ENCODE measurements at regions not wholly inside any gene's neighbourhood (a gene's known extent, or its start where the extent isn't known, plus 50 kb on each side); places are given as distances from the start of the nearest gene placed in this dataset.
"Not testable (repeated sequence)": the region's sequence is repeated elsewhere in the genome, so short reads cannot be mapped to it uniquely, and the experiment has no call there.

DNA sequence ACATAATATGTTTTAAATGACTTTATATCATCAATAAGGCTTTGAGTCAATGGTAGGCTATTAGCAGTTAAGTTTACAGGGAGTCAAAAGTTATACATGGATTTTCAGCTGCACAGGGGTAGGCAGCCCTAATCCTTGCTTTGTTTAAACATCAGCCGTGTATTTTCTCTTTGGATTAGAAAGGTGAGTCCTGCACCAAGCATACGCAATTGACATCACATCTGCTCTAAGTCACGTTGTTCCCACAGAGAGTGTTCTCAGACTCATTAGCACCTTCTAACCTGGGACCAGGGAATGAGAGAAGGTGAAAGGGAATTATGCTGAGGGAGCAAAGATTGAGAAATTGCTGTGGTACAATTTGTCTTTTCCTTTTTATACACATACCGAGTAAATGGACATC lies 148.6 kb upstream of the ZNF804B start:
- no peak for DNase-seq

DNA sequence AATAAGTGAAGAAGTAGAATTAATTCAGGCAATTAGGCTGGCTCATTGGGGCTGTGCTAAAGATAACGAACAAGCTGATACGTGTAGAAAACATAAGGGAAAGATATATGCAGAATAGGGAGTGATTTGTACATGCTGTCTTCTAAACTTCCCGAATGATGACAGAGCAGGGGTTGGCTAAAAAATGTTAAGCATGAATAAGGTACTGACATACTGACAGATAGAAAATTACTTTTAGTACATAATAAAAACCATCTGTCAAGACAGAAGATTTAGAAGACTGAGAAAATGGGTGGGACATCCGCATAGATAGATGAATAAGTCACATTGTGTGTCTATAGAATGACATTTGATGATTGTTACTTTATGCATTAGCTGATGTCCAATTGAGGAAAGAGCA lies 158.8 kb upstream of the ZNF804B start:
- no peak for DNase-seq

DNA sequence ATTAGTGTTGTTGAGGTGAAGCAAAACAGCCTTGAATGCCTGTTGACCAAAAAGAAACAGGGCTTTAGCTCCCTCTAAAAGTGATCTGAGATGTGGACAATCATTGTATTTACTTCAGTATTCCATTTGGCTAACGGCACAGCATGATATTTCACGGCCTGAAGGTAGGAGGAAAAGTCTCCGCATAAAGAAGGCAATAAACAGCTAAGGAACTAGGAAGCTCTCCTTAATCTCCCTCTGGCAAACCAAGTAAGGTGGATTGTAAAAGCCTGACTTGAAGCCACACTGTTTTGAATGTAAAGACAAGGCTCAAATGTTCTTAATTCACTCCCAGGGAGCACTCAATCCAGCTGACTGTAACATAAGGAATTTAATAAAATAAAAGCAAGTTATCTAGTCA lies 160.0 kb upstream of the ZNF804B start:
- no peak for DNase-seq

DNA sequence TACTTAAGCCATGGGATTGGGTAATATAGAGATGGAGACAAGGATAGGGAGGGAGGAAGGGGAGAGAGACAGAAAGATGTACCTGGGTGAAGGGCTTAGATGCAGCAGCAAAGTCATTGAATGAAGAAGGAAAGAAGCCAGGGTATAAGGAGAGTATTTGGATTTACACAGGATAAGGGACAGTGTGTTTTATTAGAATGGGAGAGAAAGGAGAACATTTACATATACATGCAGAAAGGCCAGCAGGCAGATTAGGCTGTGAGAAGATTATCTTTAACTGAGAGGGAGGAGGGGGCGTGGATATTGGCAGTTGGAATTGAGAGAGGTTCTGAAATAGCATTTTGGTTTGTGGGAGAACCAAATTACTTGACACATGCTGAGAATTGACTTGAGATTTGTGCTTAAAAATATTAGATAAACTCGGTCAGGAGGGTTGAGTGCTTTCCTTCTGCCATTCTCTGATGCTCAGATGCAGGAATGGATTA lies 161.5 kb upstream of the ZNF804B start:
- DNase-seq, result no peak

DNA sequence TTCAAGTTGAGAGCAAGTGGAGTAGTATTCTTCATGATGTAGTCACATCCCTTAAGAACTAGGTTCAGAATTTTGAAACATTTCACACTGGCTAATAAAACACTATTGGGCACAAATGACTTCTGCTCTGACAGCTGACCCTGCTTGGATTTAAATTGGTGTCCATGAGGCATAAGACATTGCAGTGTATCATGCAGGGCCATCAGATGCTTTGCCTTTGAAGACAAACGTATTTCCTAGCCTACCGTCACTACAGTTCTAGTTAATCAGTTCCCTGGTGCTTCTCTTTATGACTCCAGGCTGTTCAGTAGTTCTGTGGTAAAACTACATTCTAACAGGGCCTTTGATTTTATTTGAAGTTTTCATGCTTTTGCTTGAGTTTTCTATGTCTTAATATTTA lies 168.5 kb upstream of the ZNF804B start:
- DNase-seq, result no peak

DNA sequence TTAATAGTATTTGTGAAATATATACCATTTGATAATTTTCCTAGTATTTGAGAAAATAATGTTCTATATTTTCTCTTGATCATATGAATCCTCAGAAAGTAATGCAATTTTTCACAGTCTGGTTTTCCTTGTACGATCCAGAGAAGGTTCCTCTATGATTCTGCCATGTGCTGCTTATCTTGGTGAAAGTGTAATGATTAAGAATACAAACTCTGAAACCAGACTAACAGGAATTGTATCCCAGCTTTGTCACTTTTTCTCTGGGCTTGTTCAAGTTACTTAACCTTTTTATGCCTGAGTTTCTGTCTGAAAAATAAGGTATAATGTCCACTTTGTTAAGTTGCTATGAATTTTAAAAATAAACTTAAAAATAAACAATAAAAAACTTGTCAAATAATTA lies 169.6 kb upstream of the ZNF804B start:
- DNase-seq, result no peak

DNA sequence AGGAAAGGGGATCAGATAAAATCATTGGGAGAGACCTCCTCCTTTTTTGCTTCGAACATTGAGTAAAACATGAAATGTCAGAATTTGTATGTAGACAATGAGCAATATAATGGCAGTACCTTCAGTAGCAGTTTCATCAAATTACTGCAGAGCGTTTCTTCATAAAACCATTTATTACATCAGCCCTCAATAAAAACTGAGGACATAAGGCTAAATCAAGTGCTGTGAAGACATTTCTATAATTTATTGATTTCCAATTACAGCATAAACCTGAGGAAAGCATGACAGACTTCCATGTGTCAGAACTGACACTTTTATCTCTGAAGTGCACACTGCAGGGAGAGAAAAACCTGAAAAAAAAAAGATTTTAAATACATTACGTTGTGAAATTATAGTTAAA lies 172.6 kb upstream of the ZNF804B start:
- DNase-seq, result no peak

DNA sequence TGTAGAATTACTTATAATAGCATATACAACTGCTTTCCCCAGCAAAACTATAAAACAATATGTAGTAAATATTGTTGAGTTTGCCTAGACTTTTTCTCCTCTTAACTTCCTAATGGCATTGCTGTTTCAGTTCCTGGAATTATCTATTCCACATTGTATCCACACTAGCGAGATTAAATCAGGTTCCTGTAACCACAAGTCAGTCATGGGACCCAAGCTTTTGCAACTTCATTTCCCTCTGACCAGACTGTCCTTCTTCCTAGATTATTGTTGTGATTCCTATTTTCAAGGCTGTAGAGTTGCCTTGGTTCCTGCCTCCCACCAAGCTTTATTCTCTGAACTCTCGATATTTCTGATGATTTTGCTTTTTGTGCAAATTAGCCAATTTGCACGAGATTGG lies 173.3 kb upstream of the ZNF804B start:
- peak; percentile 1 to 2 for DNase-seq

DNA sequence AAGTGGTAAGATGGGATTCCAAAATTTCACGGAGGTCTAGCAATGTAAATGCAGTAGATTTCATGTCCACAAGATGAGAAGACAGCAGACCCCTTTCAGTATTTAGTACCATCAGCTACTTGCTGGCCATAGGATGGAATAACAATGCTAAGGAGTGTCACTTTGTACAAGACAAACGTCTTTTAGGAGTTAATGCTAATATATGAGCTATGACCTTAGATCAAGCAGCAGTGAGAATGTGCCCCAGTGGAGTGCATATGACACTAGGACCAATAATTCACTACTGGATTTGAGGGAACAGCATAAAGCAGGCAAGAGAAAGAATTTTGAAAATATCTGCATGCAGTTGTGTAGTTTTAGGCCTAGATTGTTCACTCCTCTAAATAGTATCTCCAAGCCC lies 182.8 kb upstream of the ZNF804B start:
- no peak for DNase-seq

DNA sequence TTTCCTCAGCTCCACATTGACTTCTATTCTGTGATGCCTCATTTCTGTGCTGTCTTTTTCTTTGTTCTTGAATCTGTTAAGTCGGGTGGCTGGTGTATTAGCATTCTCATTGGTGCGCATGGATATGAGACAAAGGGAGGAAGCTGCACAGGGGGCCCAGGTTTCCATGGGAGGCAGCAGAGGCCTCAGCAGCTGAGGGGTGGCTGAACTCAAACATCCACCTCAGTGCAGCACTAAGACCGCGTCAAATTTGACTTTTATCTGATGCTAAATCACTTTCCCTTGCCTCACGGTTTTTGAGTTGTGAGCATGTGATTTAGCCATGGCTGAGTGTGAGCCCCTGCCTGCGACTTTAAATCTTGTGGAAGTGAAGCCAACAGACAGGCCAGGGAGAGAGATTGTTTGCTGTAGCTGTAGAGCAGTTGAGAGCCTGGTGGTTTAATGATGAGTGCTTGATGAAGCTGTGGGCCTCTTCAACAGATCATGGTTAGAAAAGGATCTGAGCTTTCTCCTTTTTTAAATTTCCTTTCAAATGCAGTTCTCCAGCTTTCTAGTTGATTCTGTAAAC lies 193.3 kb upstream of the ZNF804B start:
- no peak for DNase-seq

DNA sequence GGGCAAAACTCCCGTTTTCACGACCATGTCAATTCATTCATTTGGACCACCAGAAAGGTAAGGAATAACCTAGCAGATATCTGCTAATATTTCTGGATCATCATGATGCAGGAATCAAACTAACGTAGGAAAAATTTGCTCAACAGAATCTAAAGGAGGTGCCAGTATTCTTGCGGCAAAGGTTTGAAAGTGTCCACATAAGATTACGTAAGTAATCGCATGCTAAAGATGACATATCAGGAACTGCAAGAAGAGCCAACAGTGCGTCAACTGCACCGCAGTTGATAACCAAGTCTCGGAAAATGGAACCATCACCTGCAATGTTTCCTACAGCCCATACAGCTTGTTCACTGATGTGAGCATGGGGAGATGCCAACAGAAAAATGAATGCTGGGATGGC lies 194.1 kb upstream of the ZNF804B start:
- no peak for DNase-seq

DNA sequence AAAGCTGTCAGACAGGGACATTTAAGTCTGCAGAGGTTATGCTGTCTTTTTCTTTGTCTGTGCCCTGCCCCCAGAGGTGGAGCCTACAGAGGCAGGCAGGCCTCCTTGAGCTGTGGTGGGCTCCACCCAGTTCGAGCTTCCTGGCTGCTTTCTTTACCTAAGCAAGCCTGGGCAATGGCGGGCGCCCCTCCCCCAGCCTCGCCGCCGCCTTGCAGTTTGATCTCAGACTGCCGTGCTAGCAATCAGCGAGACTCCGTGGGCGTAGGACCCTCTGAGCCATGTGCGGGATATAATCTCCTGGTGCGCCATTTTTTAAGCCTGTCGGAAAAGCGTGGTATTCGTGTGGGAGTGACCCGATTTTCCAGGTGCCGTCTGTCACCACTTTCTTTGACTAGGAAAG lies 203.1 kb upstream of the ZNF804B start:
- not testable (repeated sequence) for DNase-seq

DNA sequence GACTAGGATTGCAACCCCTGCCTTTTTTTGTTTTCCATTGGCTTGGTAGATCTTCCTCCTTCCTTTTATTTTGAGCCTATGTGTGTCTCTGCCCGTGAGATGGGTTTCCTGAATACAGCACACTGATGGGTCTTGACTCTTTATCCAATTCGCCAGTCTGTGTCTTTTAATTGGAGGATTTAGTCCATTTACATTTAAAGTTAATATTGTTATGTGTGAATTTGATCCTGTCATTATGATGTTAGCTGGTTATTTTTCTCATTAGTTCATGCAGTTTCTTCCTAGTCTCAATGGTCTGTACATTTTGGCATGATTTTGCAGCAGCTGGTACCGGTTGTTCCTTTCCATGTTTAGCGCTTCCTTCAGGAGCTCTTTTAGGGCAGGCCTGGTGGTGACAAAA lies 204.7 kb upstream of the ZNF804B start:
- not testable (repeated sequence) for DNase-seq

DNA sequence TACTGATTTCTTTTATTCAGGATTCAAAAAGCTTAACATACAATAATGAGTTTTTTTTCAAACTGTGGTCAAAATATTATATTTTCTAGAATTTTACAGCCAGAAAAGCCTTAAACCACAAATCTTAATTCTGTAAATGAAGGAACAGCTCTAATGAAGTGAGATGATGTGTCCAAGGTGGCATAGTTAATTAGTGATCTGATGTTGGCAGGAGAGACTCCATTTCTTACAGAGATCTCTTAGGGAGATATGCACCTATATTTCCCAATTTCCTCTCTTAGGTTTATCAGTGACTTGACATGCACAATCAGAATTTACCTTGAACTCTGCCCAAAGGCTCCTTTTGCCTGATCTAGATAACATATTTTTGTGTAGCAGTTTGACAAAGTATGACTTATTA lies 211.1 kb upstream of the ZNF804B start:
- no peak for DNase-seq

DNA sequence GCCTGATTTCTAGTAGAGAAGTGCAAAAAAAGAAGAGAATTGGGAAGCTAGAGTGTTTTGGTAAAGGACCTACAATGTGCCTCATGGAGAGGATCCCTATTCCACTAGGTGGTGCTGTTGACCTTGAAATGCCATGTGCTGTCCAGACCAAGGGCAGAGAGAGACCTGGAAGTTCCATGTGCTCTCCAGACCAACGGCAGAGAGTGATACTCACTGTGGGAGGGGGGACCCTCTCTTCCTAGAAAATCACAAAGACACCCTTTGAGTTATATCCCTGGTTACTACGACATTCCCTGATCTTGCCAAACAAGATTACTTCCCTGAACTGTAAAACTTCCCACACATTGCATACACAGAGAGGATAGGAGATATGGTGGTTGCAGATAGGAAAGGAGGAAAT lies 212.7 kb upstream of the ZNF804B start:
- DNase-seq, result peak; percentile 23 to 51

DNA sequence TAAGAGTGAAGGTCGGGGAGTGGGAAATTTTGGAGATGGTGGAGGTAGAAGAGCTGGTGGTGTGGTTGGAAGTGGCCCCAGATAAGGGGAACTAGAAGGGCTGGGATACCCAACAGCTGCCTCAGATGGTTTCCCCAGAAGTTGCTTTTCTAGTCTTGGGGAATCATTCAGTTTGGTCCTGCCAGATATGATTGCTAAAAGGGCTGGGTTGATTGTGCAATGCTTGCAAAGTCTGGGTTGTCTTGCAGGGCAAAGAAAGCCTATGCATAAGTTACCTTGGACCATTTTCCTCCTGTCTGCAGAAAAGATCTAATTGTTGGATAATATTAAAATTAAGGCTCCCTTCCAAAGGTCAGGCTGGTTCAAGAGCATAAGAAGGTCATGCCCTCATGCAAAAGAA lies 213.8 kb upstream of the ZNF804B start:
- no peak for DNase-seq

DNA sequence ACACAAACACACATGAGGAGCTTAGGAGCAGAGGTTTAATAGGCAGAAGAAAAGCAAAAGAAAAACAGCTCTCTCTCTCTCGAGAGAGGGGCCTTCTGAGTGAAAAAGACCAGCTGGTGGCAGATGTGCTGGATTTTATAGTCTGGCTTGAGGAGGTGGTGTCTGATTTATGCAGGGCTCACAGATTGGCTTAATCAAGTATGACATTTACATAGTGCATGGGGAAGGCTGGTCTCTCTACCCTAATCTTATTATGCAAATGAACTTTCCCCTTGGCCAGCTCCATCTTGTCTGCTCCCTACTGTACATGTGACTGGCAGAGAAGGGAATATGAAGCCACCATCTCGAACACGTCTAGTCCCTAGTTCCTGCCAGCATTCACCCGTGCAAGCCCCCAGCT lies 219.5 kb upstream of the ZNF804B start:
- no peak for DNase-seq

DNA sequence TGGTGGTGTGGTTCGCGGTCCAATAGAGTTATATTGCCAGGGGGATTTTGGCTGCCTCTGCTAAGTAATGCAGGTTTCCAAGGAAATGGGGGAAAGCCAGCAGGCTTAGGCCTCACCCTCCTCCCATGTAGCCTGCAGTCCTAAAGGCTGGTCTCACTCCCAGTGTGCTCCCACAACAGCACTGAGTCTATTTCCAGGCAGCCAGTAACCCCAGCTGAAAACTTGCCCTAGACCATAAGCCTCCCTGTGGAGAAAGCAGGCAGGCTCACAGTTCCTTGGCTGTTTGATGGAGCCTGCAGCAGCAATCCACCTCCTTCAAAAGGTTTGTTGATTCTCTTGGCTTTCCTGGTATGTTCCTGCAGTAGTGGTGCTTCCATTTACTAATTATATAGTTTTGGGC lies 220.0 kb upstream of the ZNF804B start:
- DNase-seq, result no peak

DNA sequence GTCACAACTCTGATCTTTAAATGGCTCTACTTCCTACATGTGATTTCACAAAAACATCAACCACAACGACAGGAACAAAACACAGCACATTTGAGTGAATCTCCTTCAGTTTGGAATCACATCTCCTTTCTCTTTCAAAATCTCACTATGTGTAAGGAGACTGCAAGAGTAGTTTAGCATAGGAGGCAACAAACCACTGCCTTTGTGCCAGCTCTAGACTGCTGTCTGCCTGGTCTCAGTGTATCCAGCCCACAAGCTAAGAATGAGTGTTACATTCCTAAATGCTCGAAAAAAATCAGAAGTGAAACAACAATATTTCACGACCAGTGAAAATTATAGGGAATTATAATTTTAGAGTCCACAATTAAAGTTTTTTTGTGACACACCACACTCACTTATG lies 217.0 kb upstream of the STEAP4 start:
- no peak for DNase-seq

DNA sequence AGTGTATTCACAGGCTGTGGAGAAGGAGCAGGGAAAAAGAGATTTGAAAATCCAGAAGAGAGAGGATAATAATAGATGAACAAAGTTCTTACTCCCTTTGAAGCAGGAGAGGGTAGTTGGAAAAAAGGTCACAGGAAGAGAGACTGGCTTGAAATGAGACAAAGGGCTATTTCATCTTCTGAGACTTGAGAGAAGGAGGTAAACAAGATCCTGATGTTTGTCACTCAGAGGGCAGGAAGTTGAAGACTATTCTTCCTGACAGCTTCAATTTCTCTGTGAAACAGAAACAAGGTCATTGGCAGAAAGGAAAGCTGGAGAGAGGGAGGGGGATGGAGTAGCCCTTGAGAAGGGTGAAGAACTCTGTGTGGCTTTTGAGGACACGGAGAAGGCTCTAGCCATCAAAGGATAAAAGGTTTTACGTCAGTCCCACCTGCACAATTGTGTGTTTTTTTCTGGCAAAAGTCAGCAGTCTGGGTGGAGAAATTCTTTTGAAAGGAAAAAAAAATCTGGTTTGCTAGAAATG lies 216.1 kb upstream of the STEAP4 start:
- DNase-seq, result no peak

DNA sequence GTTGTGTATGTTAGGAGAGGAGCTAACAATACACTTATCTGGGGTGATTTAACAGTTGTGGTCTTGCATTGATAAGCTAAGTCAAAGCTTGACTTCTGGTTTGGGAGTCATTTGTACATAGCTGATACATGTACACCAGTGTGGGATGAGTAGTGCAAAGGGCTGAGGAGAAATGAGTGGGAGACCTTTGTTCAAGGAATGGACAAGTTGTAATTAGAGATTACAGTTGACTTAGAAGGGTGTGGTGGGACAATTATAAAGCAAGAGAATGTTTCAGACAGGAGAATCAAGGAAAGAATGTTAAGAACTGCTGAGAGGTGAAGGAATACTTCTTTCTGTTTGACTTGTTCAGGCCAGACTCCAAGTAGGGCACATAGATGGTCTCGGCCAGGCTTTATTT lies 209.7 kb upstream of the STEAP4 start:
- DNase-seq, result no peak

DNA sequence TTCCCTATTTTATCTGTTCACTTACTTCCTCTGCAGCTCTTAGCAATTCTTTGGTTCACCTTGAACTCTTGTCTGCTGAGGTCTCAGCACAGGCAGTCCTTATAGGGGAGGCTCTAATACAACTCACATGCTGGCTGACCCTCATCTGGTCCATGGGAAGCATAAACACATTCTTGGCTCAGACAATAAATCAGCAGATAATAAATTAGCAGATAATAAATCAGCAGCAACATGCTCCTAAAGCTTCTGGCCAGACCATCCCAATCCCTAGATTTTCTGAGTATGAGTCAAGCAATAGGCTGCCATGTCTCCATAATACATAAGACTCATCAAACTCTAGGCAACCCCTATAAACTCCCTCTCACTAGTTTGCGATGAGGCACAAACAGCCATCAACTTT lies 208.6 kb upstream of the STEAP4 start:
- no peak for DNase-seq

DNA sequence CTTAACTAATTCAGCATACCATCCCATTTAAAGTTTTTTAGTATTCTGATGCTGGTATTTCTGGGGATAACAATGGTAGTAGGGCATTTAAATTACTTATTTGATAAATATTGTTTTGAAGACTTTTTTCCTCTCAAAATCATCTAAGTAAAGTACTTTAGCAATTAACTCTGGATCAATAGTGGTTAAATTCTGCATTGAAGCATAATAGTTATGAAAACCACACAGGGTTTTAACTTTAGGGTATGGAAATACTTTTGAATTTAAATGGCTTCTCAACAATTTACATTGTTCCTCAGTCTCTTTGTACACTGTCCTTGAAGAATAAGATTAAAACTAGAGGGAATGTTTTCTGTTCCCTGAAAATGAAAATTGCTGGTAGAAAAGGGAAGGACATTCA lies 202.6 kb upstream of the STEAP4 start:
- DNase-seq, result no peak

DNA sequence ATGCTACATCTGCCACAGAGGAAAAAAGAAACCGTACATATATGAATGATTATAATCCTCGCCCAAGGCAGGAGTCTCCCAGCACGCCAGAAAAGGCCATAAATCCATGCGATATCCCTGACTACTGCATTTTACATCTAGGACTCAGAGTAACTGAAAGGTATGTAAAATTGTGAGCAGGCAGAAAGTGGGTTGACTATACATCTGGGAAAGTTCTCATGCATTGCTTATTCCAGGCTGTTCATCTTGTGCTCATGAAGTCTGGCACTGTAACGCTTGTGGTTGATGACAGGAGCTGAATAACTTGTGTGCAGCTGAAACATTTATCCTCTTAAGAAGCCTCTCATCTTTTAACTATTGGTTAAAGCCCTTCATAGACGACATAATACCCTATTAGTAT lies 193.4 kb upstream of the STEAP4 start:
- no peak for DNase-seq

DNA sequence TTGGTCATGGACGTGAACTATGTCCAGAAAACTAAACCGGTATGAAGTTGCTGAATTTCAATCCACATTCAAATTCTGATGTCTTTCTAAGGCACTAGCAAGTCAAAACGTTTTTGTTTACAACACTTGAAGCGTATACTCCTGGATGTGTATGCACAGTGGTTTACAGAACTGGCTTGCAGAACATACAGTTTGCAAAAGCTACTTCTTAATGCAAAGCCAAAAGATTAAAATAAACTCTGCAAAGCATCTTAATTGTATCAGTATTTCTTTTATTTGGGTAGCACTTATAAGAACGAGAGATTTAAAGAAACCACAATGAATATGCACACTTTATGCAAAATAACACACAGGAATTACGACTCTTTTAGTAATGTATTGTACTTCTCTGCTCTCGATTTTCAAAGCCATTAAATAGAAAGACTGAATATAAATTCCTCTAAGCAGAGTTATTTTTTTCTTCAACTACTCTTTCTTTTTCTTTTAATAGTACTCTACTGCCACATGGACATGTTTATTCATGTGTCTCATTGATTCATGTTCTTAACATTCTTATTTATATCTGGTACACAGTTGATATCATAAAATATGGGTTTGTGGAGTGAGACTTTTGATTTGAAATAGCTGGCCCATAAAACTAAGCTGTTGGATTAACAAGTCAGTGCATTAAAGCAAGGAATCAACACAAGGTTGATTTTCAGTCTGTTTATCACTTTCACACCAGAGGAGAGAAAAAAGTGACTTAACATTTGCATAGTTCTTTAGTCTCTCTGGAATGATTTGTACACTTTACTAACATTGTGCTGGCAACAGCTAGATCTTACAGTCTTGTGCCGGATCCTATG lies 189.4 kb upstream of the STEAP4 start:
- DNase-seq, result no peak
